GM23338 (cell line): ENCODE measurements at regions not wholly inside any gene's neighbourhood (a gene's known extent, or its start where the extent isn't known, plus 50 kb on each side); places are given as distances from the start of the nearest gene placed in this dataset.

Source experiments
- ATAC-seq: fragments of 200-7000 bp; cut with Tn5 transposase; 3 replicates; pipeline ENCODE4 v1.9.1; 2020
- DNase-seq: peaks from one replicate; pipeline ENCODE4 v3.0.0-alpha.2; 2015; ENCODE audit warnings: low spot score
- H2AFZ ChIP-seq: fragments of 200-600 bp; sonication (generic); 2 replicates; pipeline ENCODE4 v1.8.0; 2016; ENCODE audit warnings: antibody characterized with exemption, mild to moderate bottlenecking, moderate library complexity
- H3F3A ChIP-seq: fragments of 200-600 bp; sonication (generic); replicated peaks from 2 replicates; pipeline ENCODE4 v1.8.0; 2017; ENCODE audit warnings: antibody characterized with exemption, mixed run types, low read depth
- H3K27ac ChIP-seq: fragments of 200-600 bp; sonication (generic); 2 replicates; pipeline ENCODE4 v1.6.1; 2016; ENCODE audit warnings: low read depth
- H3K27me3 ChIP-seq: fragments of 200-600 bp; sonication (generic); 2 replicates; pipeline ENCODE4 v1.8.0; 2016; ENCODE audit warnings: mild to moderate bottlenecking, mixed run types, moderate library complexity; ENCODE audit not compliant: insufficient read depth
- H3K36me3 ChIP-seq: fragments of 200-600 bp; sonication (generic); 2 replicates; pipeline ENCODE4 v1.8.0; 2016; ENCODE audit warnings: mild to moderate bottlenecking; ENCODE audit not compliant: insufficient read depth
- H3K4me1 ChIP-seq: fragments of 200-600 bp; sonication (generic); 2 replicates; pipeline ENCODE4 v1.8.0; 2016; ENCODE audit warnings: mild to moderate bottlenecking, moderate library complexity; ENCODE audit not compliant: insufficient read depth
- H3K4me2 ChIP-seq: fragments of 200-600 bp; sonication (generic); 2 replicates; pipeline ENCODE4 v1.7.1; 2017; ENCODE audit warnings: mixed run types
- H3K4me3 ChIP-seq: fragments of 200-600 bp; sonication (generic); 2 replicates; pipeline ENCODE4 v1.6.1; 2016; ENCODE audit warnings: mixed run types
- H3K79me2 ChIP-seq: fragments of 200-600 bp; sonication (generic); replicated peaks from 2 replicates; pipeline ENCODE4 v1.8.0; 2017; ENCODE audit warnings: mild to moderate bottlenecking; ENCODE audit not compliant: insufficient read depth
- H3K9me2 ChIP-seq: fragments of 200-600 bp; sonication (generic); 2 replicates; pipeline ENCODE4 v1.8.0; 2017; ENCODE audit not compliant: insufficient read depth
- H4K20me1 ChIP-seq: fragments of 200-600 bp; sonication (generic); replicated peaks from 2 replicates; pipeline ENCODE4 v1.8.0; 2017; ENCODE audit warnings: mild to moderate bottlenecking; ENCODE audit not compliant: insufficient read depth
- H3K27ac Mint-ChIP-seq: 2 replicates; pipeline ENCODE4 v1.8.0; 2020; ENCODE audit warnings: inconsistent platforms, mild to moderate bottlenecking, moderate library complexity, mixed read lengths
- H3K27me3 Mint-ChIP-seq: 3 replicates; pipeline ENCODE4 v1.8.0; 2022; ENCODE audit warnings: low read depth, mild to moderate bottlenecking, moderate library complexity, mixed read lengths, inconsistent platforms; ENCODE audit not compliant: insufficient read depth, poor library complexity
- H3K36me3 Mint-ChIP-seq: 3 replicates; pipeline ENCODE4 v1.8.0; 2021; ENCODE audit warnings: low read depth, mild to moderate bottlenecking, inconsistent platforms, moderate library complexity, mixed read lengths
- H3K4me1 Mint-ChIP-seq: 3 replicates; pipeline ENCODE4 v1.8.0; 2020; ENCODE audit warnings: mild to moderate bottlenecking, inconsistent platforms, mixed read lengths
- H3K4me3 Mint-ChIP-seq: 3 replicates; pipeline ENCODE4 v1.8.0; 2021; ENCODE audit warnings: moderate library complexity, mild to moderate bottlenecking, inconsistent platforms, mixed read lengths
- H3K9me3 Mint-ChIP-seq: 3 replicates; pipeline ENCODE4 v1.8.0; 2020; ENCODE audit warnings: moderate library complexity, mild to moderate bottlenecking, inconsistent platforms, mixed read lengths
- CREB1 ChIP-seq: fragments of 250-450 bp; sonication (Bioruptor Pico); IDR thresholded peaks from 2 replicates; pipeline ENCODE4 v1.5.0; 2020; ENCODE audit warnings: low read depth, mild to moderate bottlenecking, moderate library complexity
- CTCF ChIP-seq, 2 experiments: fragments of 200-600 bp in 1 of 2; sonication (generic) in 1 of 2; conservative IDR thresholded peaks; 2 replicates each; pipeline versions ENCODE4 v1.5.1 to v1.6.1; 2016 to 2017; ENCODE audit warnings: antibody characterized with exemption in 2 of 2, low read depth in 2 of 2, mild to moderate bottlenecking in 2 of 2, moderate library complexity in 1 of 2
- ETS1 ChIP-seq: IDR thresholded peaks from 2 replicates; pipeline ENCODE4 v1.6.1; 2016; ENCODE audit warnings: antibody characterized with exemption
- EZH2 ChIP-seq: fragments of 200-600 bp; sonication (generic); IDR thresholded peaks from one replicate; pipeline ENCODE4 v1.8.0; 2017; ENCODE audit warnings: antibody characterized with exemption, mild to moderate bottlenecking, low read depth; ENCODE audit not compliant: unreplicated experiment
- EZH2phosphoT487 ChIP-seq: fragments of 200-600 bp; sonication (generic); IDR thresholded peaks from one replicate; pipeline ENCODE4 v1.8.1; 2018; ENCODE audit warnings: antibody characterized with exemption; ENCODE audit not compliant: unreplicated experiment
- JUNB ChIP-seq: IDR thresholded peaks from one replicate; pipeline ENCODE4 v1.6.1; 2016; ENCODE audit warnings: antibody characterized with exemption; ENCODE audit not compliant: unreplicated experiment
- NANOG ChIP-seq: IDR thresholded peaks from 2 replicates; pipeline ENCODE4 v1.6.1; 2016; ENCODE audit warnings: antibody characterized with exemption, borderline replicate concordance
- POLR2AphosphoS5 ChIP-seq: IDR thresholded peaks from 2 replicates; pipeline ENCODE4 v1.6.1; 2016; ENCODE audit warnings: antibody characterized with exemption, low read depth
- REST ChIP-seq: IDR thresholded peaks from one replicate; pipeline ENCODE4 v1.6.1; 2018; ENCODE audit warnings: antibody characterized with exemption; ENCODE audit not compliant: unreplicated experiment
- STAT1 ChIP-seq: IDR thresholded peaks from one replicate; pipeline ENCODE4 v1.6.1; 2016; ENCODE audit warnings: antibody characterized with exemption; ENCODE audit not compliant: unreplicated experiment
- ZNF114 ChIP-seq: fragments of 250-450 bp; sonication (Bioruptor Pico); IDR thresholded peaks from 2 replicates; pipeline ENCODE4 v1.5.0; 2020; ENCODE audit warnings: mild to moderate bottlenecking, moderate library complexity
- ZNF331 ChIP-seq: fragments of 250-450 bp; sonication (Bioruptor Pico); IDR thresholded peaks from 2 replicates; pipeline ENCODE4 v1.5.0; 2020; ENCODE audit warnings: low read depth, mild to moderate bottlenecking, moderate library complexity
- ZNF462 ChIP-seq: fragments of 250-450 bp; sonication (Bioruptor Pico); IDR thresholded peaks from 2 replicates; pipeline ENCODE4 v1.5.0; 2020; ENCODE audit warnings: mild to moderate bottlenecking, moderate library complexity

- no peak overlapping the region for H2AFZ ChIP-seq
- no peaks in the 10 kb centered on the region for H3F3A ChIP-seq
- H3K27ac Mint-ChIP-seq = 0 out of 2 replicates have a peak overlapping the region, but pooled peaks have one; percentile 32
- no peaks in the 10 kb centered on the region for H3K27me3 Mint-ChIP-seq
- no peaks in the 10 kb centered on the region for H3K36me3 ChIP-seq
- H3K4me3 Mint-ChIP-seq = no peak overlapping the region
- H3K27me3 ChIP-seq = no peaks in the 10 kb centered on the region
- no peak for ATAC-seq
- peaks cover 17% of the 10 kb centered on the region; the same call in 1 of the 2 replicates for H3K4me1 ChIP-seq
- no peaks in the 10 kb centered on the region for H3K36me3 Mint-ChIP-seq
- no peaks in the 10 kb centered on the region for H4K20me1 ChIP-seq
- H3K27ac ChIP-seq = no peak overlapping the region
- H3K9me3 Mint-ChIP-seq = no peaks in the 10 kb centered on the region
- H3K4me3 ChIP-seq = no peak overlapping the region
- no peak for TF ChIP-seq ZNF331 (CRISPR knock-in tag)
- TF ChIP-seq EZH2 = no peak
- TF ChIP-seq POLR2AphosphoS5 = no peak
- TF ChIP-seq ZNF462 (CRISPR knock-in tag) = no peak
- no peak for TF ChIP-seq STAT1
- no peak for TF ChIP-seq REST
- TF ChIP-seq ETS1 = no peak
- TF ChIP-seq JUNB = no peak
- TF ChIP-seq NANOG = no peak
- TF ChIP-seq ZNF114 (CRISPR knock-in tag) = no peak
- no peak for TF ChIP-seq CREB1 (CRISPR knock-in tag)
- no peak for TF ChIP-seq EZH2phosphoT487
- no peak for TF ChIP-seq CTCF (conservative IDR thresholded peaks at IDR 0.05; ENCODE audit: low read depth in 2 of 2)
- DNase-seq = no peak
- H3K4me2 ChIP-seq = no peak overlapping the region
- H3K4me1 Mint-ChIP-seq = peaks cover 30% of the 10 kb centered on the region
- H3K79me2 ChIP-seq = no peaks in the 10 kb centered on the region
- no peaks in the 10 kb centered on the region for H3K9me2 ChIP-seq
These were observed 304.4 kb upstream of the ADGRL2 start for GRCh38 chr1:81496349-81496748.
